HG02610 (cell line): ENCODE measurements at regions not wholly inside any gene's neighbourhood (a gene's known extent, or its start where the extent isn't known, plus 50 kb on each side); places are given as distances from the start of the nearest gene placed in this dataset.

Source experiments
- ATAC-seq: cut with Tn5 transposase; IDR thresholded peaks from one replicate; pipeline ENCODE4 v1.9.1; 2021; ENCODE audit warnings: mild to moderate bottlenecking, moderate library complexity; ENCODE audit not compliant: unreplicated experiment

- no peak for ATAC-seq
Measured at GRCh38 chr4:89371614-89372013, 64.0 kb upstream of the GPRIN3 start.

GRCh38 chr4:89369581-89369980, 62.0 kb upstream of the GPRIN3 start:
- ATAC-seq, result no peak

GRCh38 chr4:89368861-89369260, 61.3 kb upstream of the GPRIN3 start:
- ATAC-seq, result no peak

- ATAC-seq, result no peak
Measured at GRCh38 chr4:89365776-89366175, 58.2 kb upstream of the GPRIN3 start.

- ATAC-seq, result no peak
Measured at GRCh38 chr4:89365375-89365774, 57.8 kb upstream of the GPRIN3 start.

GRCh38 chr4:89364541-89364940, 56.9 kb upstream of the GPRIN3 start:
- no peak for ATAC-seq

GRCh38 chr4:89363786-89364185, 56.2 kb upstream of the GPRIN3 start:
- ATAC-seq, result no peak

GRCh38 chr4:89358935-89359638, 51.5 kb upstream of the GPRIN3 start:
- no peak for ATAC-seq

GRCh38 chr4:89357787-89358186, 50.2 kb upstream of the GPRIN3 start:
- ATAC-seq, result no peak
